ENCODE measurements at regions not wholly inside any gene's neighbourhood (a gene's known extent, or its start where the extent isn't known, plus 50 kb on each side); places are given as distances from the start of the nearest gene placed in this dataset.

DNA sequence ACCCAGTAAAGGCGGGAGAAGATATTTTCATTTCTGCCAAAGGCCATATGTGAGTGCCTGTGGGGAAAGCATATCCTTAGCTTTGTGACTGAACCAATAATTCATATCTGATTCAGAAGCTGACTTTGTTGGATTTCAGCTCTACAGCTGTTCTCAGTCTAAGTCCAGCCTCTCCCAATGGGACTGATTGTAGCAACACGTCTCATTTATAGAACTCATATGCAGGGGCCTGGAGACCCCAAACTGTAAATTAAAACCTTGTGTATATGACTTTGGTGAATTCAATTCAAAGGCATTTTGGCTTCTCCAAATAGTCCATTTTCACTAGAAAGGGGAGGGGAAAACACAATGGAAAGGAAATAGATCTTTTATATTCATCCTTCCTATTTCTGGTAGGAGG, 250.4 kb upstream of the SORL1-AS1 start:
- Histone ChIP-seq H3K9me3 (ENCODE audit: control insufficient read depth in 1 of 2, insufficient read depth in 1 of 2, low read depth in 1 of 2, low read length in 2 of 2) (no peaks in the 10 kb centered on the region), H3K27me3 (ENCODE audit: insufficient read depth, low read length) (no peaks in the 10 kb centered on the region), H3K4me2 (ENCODE audit: low read length) (no peak overlapping the region), H4K20me1 (ENCODE audit: insufficient read depth) (no peaks in the 10 kb centered on the region), H3K4me1 (ENCODE audit: control insufficient read depth in 1 of 2, insufficient read depth in 2 of 2, low read length in 2 of 2) (peaks cover 0 to 5% of the 10 kb centered on the region in 2 experiments; a peak in 1 of 4 replicates), H2AFZ (ENCODE audit: low read depth, low read length, poor library complexity, severe bottlenecking) (no peak overlapping the region), H3K4me3 (replicated peaks in 1 of 2; ENCODE audit: low read depth in 1 of 2, low read length in 2 of 2) (no peak overlapping the region), H3K9ac (ENCODE audit: low read length) (no peak overlapping the region), H3K27ac (ENCODE audit: low read depth, low read length) (no peak overlapping the region), H3K36me3 (ENCODE audit: control insufficient read depth in 1 of 2, insufficient read depth in 2 of 2, low read length in 2 of 2) (no peaks in the 10 kb centered on the region), H3K79me2 (ENCODE audit: insufficient read depth, low read length) (no peaks in the 10 kb centered on the region), H3K9me2 (ENCODE audit: insufficient read depth) (no peaks in the 10 kb centered on the region)
- BruUV-seq (replicated peaks), result no TSS peak
- TF ChIP-seq CBX3 (IDR thresholded peaks at IDR 0.05; ENCODE audit: low read depth) (no peak), EZH2phosphoT487 (IDR thresholded peaks at IDR 0.05; ENCODE audit: borderline replicate concordance) (no peak), SIN3A (IDR thresholded peaks at IDR 0.05; ENCODE audit: low read depth) (no peak), TCF7L2 (IDR thresholded peaks at IDR 0.05; ENCODE audit: borderline replicate concordance, extremely low read depth, insufficient read depth, insufficient read length) (no peak), EZH2 (IDR thresholded peaks at IDR 0.05) (no peak), ZNF274 (IDR thresholded peaks at IDR 0.05; ENCODE audit: low read depth, low read length) (no peak), YY1 (IDR thresholded peaks at IDR 0.05; ENCODE audit: extremely low read depth, insufficient replicate concordance, low read depth, low read length) (no peak), CEBPB (IDR thresholded peaks at IDR 0.05; ENCODE audit: low read depth) (no peak), SRF (IDR thresholded peaks at IDR 0.05; ENCODE audit: low read depth) (no peak), SP1 (IDR thresholded peaks at IDR 0.05; ENCODE audit: low read depth) (no peak), ZFX (IDR thresholded peaks at IDR 0.05) (no peak), POLR2A (IDR thresholded peaks at IDR 0.05; ENCODE audit: borderline replicate concordance, extremely low read depth, insufficient read depth, insufficient read length) (no peak), RAD21 (IDR thresholded peaks at IDR 0.05; ENCODE audit: low read depth) (no peak), ELF1 (IDR thresholded peaks at IDR 0.05; ENCODE audit: borderline replicate concordance, low read depth) (no peak), EGR1 (IDR thresholded peaks at IDR 0.05; ENCODE audit: low read depth) (no peak), JUND (IDR thresholded peaks at IDR 0.05) (no peak)
- TF ChIP-seq, protein P1, sequence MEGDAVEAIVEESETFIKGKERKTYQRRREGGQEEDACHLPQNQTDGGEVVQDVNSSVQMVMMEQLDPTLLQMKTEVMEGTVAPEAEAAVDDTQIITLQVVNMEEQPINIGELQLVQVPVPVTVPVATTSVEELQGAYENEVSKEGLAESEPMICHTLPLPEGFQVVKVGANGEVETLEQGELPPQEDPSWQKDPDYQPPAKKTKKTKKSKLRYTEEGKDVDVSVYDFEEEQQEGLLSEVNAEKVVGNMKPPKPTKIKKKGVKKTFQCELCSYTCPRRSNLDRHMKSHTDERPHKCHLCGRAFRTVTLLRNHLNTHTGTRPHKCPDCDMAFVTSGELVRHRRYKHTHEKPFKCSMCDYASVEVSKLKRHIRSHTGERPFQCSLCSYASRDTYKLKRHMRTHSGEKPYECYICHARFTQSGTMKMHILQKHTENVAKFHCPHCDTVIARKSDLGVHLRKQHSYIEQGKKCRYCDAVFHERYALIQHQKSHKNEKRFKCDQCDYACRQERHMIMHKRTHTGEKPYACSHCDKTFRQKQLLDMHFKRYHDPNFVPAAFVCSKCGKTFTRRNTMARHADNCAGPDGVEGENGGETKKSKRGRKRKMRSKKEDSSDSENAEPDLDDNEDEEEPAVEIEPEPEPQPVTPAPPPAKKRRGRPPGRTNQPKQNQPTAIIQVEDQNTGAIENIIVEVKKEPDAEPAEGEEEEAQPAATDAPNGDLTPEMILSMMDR (IDR thresholded peaks at IDR 0.05 in 2 of 3, conservative IDR thresholded peaks at IDR 0.05 in 1 of 3; ENCODE audit: borderline replicate concordance in 1 of 3, insufficient read depth in 1 of 3, low read depth in 2 of 3, low read length in 2 of 3), result no peak
- TF ChIP-seq, protein P2, sequence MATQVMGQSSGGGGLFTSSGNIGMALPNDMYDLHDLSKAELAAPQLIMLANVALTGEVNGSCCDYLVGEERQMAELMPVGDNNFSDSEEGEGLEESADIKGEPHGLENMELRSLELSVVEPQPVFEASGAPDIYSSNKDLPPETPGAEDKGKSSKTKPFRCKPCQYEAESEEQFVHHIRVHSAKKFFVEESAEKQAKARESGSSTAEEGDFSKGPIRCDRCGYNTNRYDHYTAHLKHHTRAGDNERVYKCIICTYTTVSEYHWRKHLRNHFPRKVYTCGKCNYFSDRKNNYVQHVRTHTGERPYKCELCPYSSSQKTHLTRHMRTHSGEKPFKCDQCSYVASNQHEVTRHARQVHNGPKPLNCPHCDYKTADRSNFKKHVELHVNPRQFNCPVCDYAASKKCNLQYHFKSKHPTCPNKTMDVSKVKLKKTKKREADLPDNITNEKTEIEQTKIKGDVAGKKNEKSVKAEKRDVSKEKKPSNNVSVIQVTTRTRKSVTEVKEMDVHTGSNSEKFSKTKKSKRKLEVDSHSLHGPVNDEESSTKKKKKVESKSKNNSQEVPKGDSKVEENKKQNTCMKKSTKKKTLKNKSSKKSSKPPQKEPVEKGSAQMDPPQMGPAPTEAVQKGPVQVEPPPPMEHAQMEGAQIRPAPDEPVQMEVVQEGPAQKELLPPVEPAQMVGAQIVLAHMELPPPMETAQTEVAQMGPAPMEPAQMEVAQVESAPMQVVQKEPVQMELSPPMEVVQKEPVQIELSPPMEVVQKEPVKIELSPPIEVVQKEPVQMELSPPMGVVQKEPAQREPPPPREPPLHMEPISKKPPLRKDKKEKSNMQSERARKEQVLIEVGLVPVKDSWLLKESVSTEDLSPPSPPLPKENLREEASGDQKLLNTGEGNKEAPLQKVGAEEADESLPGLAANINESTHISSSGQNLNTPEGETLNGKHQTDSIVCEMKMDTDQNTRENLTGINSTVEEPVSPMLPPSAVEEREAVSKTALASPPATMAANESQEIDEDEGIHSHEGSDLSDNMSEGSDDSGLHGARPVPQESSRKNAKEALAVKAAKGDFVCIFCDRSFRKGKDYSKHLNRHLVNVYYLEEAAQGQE (IDR thresholded peaks at IDR 0.05; ENCODE audit: low read depth), result no peak
- TF ChIP-seq, protein P3, sequence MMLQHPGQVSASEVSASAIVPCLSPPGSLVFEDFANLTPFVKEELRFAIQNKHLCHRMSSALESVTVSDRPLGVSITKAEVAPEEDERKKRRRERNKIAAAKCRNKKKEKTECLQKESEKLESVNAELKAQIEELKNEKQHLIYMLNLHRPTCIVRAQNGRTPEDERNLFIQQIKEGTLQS (IDR thresholded peaks at IDR 0.05), result no peak
- TF ChIP-seq, protein P4, sequence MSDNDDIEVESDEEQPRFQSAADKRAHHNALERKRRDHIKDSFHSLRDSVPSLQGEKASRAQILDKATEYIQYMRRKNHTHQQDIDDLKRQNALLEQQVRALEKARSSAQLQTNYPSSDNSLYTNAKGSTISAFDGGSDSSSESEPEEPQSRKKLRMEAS (IDR thresholded peaks at IDR 0.05), result no peak
- ChIA-PET RAD21 (ENCODE audit: low non-redundant PET in 1 of 2, low total read pairs in 2 of 2, uncharacterized antibody in 2 of 2, unreplicated experiment in 2 of 2) (no interaction called here), POLR2A (no interaction called here), CTCF (no interaction called here)
- ATAC-seq (no peak), DNase-seq (ENCODE audit: low read depth, low spot score) (no peak)
- intact Hi-C loops (cut with micrococcal nuclease), result no loop called here

Data from HCT116 (cell line).